H9 (cell line): ENCODE measurements at regions not wholly inside any gene's neighbourhood (a gene's known extent, or its start where the extent isn't known, plus 50 kb on each side); places are given as distances from the start of the nearest gene placed in this dataset.

Experiments
- DNase-seq: peaks from one replicate; pipeline ENCODE4 v3.0.0-alpha.2; 2017
- H2AFZ ChIP-seq: one replicate; pipeline ENCODE4 v1.6.1; 2013; ENCODE audit warnings: mild to moderate bottlenecking, low read length, control low read depth, moderate library complexity
- H2AK5ac ChIP-seq: 2 replicates; pipeline ENCODE4 v1.6.1; 2013; ENCODE audit warnings: low read length, control low read depth, mixed read lengths; ENCODE audit not compliant: insufficient read length
- H2BK120ac ChIP-seq: one replicate; pipeline ENCODE4 v1.6.1; 2013; ENCODE audit warnings: low read depth, mild to moderate bottlenecking, low read length, control low read depth, inconsistent platforms; ENCODE audit not compliant: poor library complexity, severe bottlenecking
- H2BK12ac ChIP-seq: 2 replicates; pipeline ENCODE4 v1.6.1; 2013; ENCODE audit warnings: low read length, control low read depth, mixed read lengths, low read depth; ENCODE audit not compliant: insufficient read length
- H2BK15ac ChIP-seq: 2 replicates; pipeline ENCODE4 v1.6.1; 2013; ENCODE audit warnings: low read depth, low read length, control low read depth
- H2BK20ac ChIP-seq: one replicate; pipeline ENCODE4 v1.6.1; 2013; ENCODE audit warnings: low read depth, mild to moderate bottlenecking, low read length, control low read depth, inconsistent platforms; ENCODE audit not compliant: poor library complexity, severe bottlenecking
- H2BK5ac ChIP-seq: 2 replicates; pipeline ENCODE4 v1.6.1; 2013; ENCODE audit warnings: low read length, control low read depth, mixed read lengths; ENCODE audit not compliant: insufficient read length
- H3K14ac ChIP-seq: 2 replicates; pipeline ENCODE4 v1.6.1; 2013; ENCODE audit warnings: low read length, control low read depth; ENCODE audit not compliant: insufficient read depth
- H3K18ac ChIP-seq: 2 replicates; pipeline ENCODE4 v1.6.1; 2013; ENCODE audit warnings: low read depth, mild to moderate bottlenecking, mixed read lengths, low read length, control low read depth; ENCODE audit not compliant: insufficient read length
- H3K23ac ChIP-seq: 2 replicates; pipeline ENCODE4 v1.6.1; 2013; ENCODE audit warnings: low read length, control low read depth, mixed read lengths, low read depth; ENCODE audit not compliant: insufficient read length
- H3K23me2 ChIP-seq: 2 replicates; pipeline ENCODE4 v1.6.1; 2013; ENCODE audit warnings: low read depth, mild to moderate bottlenecking, mixed read lengths, low read length, control low read depth; ENCODE audit not compliant: insufficient read length, poor library complexity, severe bottlenecking
- H3K27ac ChIP-seq: 2 replicates; pipeline ENCODE4 v1.5.1; 2013; ENCODE audit warnings: low read length, control low read depth, mixed read lengths, low read depth; ENCODE audit not compliant: insufficient read length
- H3K27me3 ChIP-seq: 2 replicates; pipeline ENCODE4 v1.6.1; 2013; ENCODE audit warnings: low read length, control low read depth, inconsistent platforms; ENCODE audit not compliant: insufficient read depth
- H3K4ac ChIP-seq: 2 replicates; pipeline ENCODE4 v1.6.1; 2013; ENCODE audit warnings: low read depth, mild to moderate bottlenecking, control low read depth, inconsistent platforms, low read length, moderate library complexity
- H3K4me1 ChIP-seq: 2 replicates; pipeline ENCODE4 v1.6.1; 2013; ENCODE audit warnings: low read length, control low read depth, inconsistent platforms; ENCODE audit not compliant: insufficient read depth
- H3K4me2 ChIP-seq: 2 replicates; pipeline ENCODE4 v1.6.1; 2013; ENCODE audit warnings: low read length, control low read depth, mixed read lengths; ENCODE audit not compliant: insufficient read length, insufficient read depth
- H3K56ac ChIP-seq: 2 replicates; pipeline ENCODE4 v1.6.1; 2013; ENCODE audit warnings: low read depth, mild to moderate bottlenecking, mixed read lengths, low read length, control low read depth; ENCODE audit not compliant: insufficient read length
- H3K79me1 ChIP-seq: 2 replicates; pipeline ENCODE4 v1.6.1; 2013; ENCODE audit warnings: low read depth, mild to moderate bottlenecking, moderate library complexity, low read length, control low read depth, inconsistent platforms; ENCODE audit not compliant: insufficient read depth, poor library complexity, severe bottlenecking
- H3K79me2 ChIP-seq: 2 replicates; pipeline ENCODE4 v1.6.1; 2013; ENCODE audit warnings: low read length, control low read depth, inconsistent platforms; ENCODE audit not compliant: insufficient read depth
- H3K9ac ChIP-seq: 2 replicates; pipeline ENCODE4 v1.6.1; 2013; ENCODE audit warnings: low read length, control low read depth, mixed read lengths; ENCODE audit not compliant: insufficient read length; ENCODE audit errors: extremely low read depth
- H3K9me3 ChIP-seq: one replicate; pipeline ENCODE4 v1.6.1; 2013; ENCODE audit warnings: low read depth, low read length, inconsistent platforms; ENCODE audit not compliant: control insufficient read depth
- H3T11ph ChIP-seq: one replicate; pipeline ENCODE4 v1.6.1; 2013; ENCODE audit warnings: mild to moderate bottlenecking, low read length, control low read depth, inconsistent platforms
- H4K20me1 ChIP-seq: one replicate; pipeline ENCODE4 v1.6.1; 2013; ENCODE audit not compliant: control insufficient read depth, insufficient read length, insufficient read depth
- H4K5ac ChIP-seq: 2 replicates; pipeline ENCODE4 v1.6.1; 2013; ENCODE audit warnings: low read depth, mild to moderate bottlenecking, mixed read lengths, low read length, control low read depth; ENCODE audit not compliant: insufficient read length
- H4K8ac ChIP-seq: replicated peaks from 2 replicates; pipeline ENCODE4 v1.6.1; 2013; ENCODE audit warnings: low read length, control low read depth, mixed read lengths, low read depth; ENCODE audit not compliant: insufficient read length
- H4K91ac ChIP-seq: 2 replicates; pipeline ENCODE4 v1.6.1; 2013; ENCODE audit warnings: low read depth, mild to moderate bottlenecking, moderate library complexity, mixed read lengths, low read length, control low read depth; ENCODE audit not compliant: insufficient read length
- H3K27ac Mint-ChIP-seq, 3 experiments: 2 replicates in 2 of 3; 3 replicates in 1 of 3; pipeline ENCODE4 v1.8.0; 2020 to 2021; ENCODE audit warnings: mixed read lengths in 3 of 3, mild to moderate bottlenecking in 1 of 3, moderate library complexity in 1 of 3
- H3K27me3 Mint-ChIP-seq: 2 replicates; pipeline ENCODE4 v1.8.0; 2021; ENCODE audit warnings: low read depth, mild to moderate bottlenecking, moderate library complexity, mixed read lengths
- H3K36me3 Mint-ChIP-seq, 3 experiments: 2 replicates in 2 of 3; 3 replicates in 1 of 3; pipeline ENCODE4 v1.8.0; 2020 to 2021; ENCODE audit warnings: low read depth in 3 of 3, mixed read lengths in 3 of 3; ENCODE audit not compliant: insufficient read depth in 1 of 3
- H3K4me1 Mint-ChIP-seq, 2 experiments: 2 replicates each; pipeline ENCODE4 v1.8.0; 2020; ENCODE audit warnings: mixed read lengths in 2 of 2
- H3K4me3 Mint-ChIP-seq, 2 experiments: 2 replicates in 1 of 2; 3 replicates in 1 of 2; pipeline ENCODE4 v1.8.0; 2020 to 2021; ENCODE audit warnings: mild to moderate bottlenecking in 2 of 2, mixed read lengths in 2 of 2, moderate library complexity in 1 of 2
- H3K9me3 Mint-ChIP-seq, 2 experiments: 2 replicates in 1 of 2; 3 replicates in 1 of 2; pipeline ENCODE4 v1.8.0; 2020; ENCODE audit warnings: mild to moderate bottlenecking in 2 of 2, mixed read lengths in 2 of 2, moderate library complexity in 1 of 2
- WGBS: extraction: QIAGEN DNeasy Blood & Tissue Kit; methylation state at CpG from one replicate; pipeline ENCODE4 v1.1.7; 2013; ENCODE audit warnings: missing lambda C conversion rate, low lambda C conversion rate, mixed read lengths; ENCODE audit not compliant: insufficient read length; ENCODE audit errors: extremely low coverage; 5-methylcytosine and 5-hydroxymethylcytosine counted together
- TF ChIP-seq, protein P1 (sequence below): fragments of 200-600 bp; sonication (generic); conservative IDR thresholded peaks from 3 replicates; pipeline ENCODE4 v1.8.0; 2021; ENCODE audit warnings: antibody characterized with exemption, mild to moderate bottlenecking

DNA sequence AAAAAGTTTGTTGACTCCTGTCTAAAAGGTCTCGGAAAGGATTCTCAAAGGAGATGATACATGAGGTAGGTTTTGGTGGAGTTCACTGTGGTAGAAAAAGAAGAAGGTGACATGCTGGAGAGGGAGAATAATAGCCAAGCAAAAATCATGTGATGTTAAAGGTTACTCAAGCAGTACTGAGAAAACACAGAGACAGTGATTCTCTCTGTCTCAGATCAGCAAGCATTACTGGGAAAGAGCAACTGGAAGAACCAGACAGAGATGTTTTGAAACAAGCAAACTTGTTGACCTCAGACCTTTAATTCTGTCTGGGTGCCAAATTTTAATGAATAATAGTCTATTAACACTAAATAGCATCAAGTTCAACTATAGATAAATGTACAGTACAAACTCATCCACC is 183.5 kb upstream of the PLEKHG7 start:
- H4K20me1 ChIP-seq, result no peaks in the 10 kb centered on the region
- H4K8ac ChIP-seq, result no peak overlapping the region
- no peak overlapping the region for H2BK15ac ChIP-seq
- H2AK5ac ChIP-seq, result no peak overlapping the region
- H3K23ac ChIP-seq, result no peak overlapping the region
- Mint-ChIP-seq H3K27ac (no peak overlapping the region), H3K4me3 (no peak overlapping the region), H3K27me3 (no peaks in the 10 kb centered on the region), H3K36me3 (no peaks in the 10 kb centered on the region), H3K9me3 (no peaks in the 10 kb centered on the region), H3K4me1 (no peaks in the 10 kb centered on the region; a peak in 2 of 4 replicates)
- no peak overlapping the region for H3K4ac ChIP-seq
- H3K23me2 ChIP-seq, result no peaks in the 10 kb centered on the region
- H2BK20ac ChIP-seq, result no peak overlapping the region
- H3K79me2 ChIP-seq, result no peaks in the 10 kb centered on the region
- H3K27me3 ChIP-seq, result no peaks in the 10 kb centered on the region
- H3K4me1 ChIP-seq, result no peaks in the 10 kb centered on the region
- no peak overlapping the region for H4K91ac ChIP-seq
- H3K9me3 ChIP-seq, result no peaks in the 10 kb centered on the region
- no peak overlapping the region for H3K27ac ChIP-seq
- DNase-seq, result no peak
- H3K56ac ChIP-seq, result no peak overlapping the region
- H2AFZ ChIP-seq, result no peak overlapping the region
- TF ChIP-seq, protein P1, sequence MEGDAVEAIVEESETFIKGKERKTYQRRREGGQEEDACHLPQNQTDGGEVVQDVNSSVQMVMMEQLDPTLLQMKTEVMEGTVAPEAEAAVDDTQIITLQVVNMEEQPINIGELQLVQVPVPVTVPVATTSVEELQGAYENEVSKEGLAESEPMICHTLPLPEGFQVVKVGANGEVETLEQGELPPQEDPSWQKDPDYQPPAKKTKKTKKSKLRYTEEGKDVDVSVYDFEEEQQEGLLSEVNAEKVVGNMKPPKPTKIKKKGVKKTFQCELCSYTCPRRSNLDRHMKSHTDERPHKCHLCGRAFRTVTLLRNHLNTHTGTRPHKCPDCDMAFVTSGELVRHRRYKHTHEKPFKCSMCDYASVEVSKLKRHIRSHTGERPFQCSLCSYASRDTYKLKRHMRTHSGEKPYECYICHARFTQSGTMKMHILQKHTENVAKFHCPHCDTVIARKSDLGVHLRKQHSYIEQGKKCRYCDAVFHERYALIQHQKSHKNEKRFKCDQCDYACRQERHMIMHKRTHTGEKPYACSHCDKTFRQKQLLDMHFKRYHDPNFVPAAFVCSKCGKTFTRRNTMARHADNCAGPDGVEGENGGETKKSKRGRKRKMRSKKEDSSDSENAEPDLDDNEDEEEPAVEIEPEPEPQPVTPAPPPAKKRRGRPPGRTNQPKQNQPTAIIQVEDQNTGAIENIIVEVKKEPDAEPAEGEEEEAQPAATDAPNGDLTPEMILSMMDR, result no peak
- H2BK120ac ChIP-seq, result no peak overlapping the region
- H3K14ac ChIP-seq, result no peak overlapping the region
- no peak overlapping the region for H3T11ph ChIP-seq
- no peak overlapping the region for H2BK12ac ChIP-seq
- H3K79me1 ChIP-seq, result no peaks in the 10 kb centered on the region
- H4K5ac ChIP-seq, result no peak overlapping the region
- WGBS, result no CpG with 5 or more reads among the region's 1 CpG
- no peak overlapping the region for H3K4me2 ChIP-seq
- H2BK5ac ChIP-seq, result no peak overlapping the region
- H3K18ac ChIP-seq, result no peak overlapping the region
- no peak overlapping the region for H3K9ac ChIP-seq
